Hematopoietic multipotent progenitor cell treated with erythropoietin and hydrocortisone succinate and interleukin-3 and kit ligand, for 17 days (in vitro differentiated cells): ENCODE measurements at regions not wholly inside any gene's neighbourhood (a gene's known extent, or its start where the extent isn't known, plus 50 kb on each side); places are given as distances from the start of the nearest gene placed in this dataset.
"Not testable (repeated sequence)": the region's sequence is repeated elsewhere in the genome, so short reads cannot be mapped to it uniquely, and the experiment has no call there.

Experiments used
- DNase-seq: peaks from one replicate; pipeline ENCODE4 v3.0.0-alpha.2; 2015; ENCODE audit warnings: low spot score

DNA sequence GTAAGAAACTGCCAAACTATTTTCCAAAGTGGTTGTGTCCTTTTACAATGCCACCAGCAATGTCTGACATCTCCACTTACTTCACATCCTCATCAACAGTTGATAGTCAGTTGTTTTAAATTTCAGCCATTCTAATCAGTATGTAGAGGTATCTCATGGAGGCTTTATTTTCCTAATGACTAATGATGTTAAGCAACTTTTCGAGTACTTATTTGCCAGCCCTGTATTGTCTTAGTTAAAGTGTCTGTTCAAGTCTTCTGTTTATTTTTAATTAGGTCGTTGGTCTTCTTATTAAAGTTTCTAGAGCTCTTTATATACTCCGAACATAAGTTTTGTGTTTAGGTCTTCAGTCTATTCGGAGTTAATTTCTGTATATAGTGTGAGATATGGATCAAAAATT lies 54.9 kb upstream of the NBPF12 start:
- DNase-seq: not testable (repeated sequence)

DNA sequence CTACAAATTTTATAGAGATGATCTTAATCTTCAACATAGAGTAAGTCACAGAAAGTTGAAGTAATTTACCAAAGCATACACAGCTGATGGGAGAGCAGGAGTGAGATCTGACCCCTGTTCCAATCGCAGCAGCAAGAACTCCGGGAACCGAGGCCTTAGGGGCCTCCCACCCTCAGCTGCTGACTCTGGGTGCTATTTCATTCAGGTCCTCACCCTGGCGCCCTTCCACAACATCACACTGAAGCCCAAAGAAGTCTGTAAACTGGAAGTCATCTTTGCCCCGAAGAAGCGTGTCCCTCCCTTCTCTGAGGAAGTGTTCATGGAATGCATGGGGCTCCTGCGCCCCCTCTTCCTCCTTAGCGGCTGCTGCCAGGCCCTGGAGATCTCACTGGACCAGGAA lies 57.0 kb upstream of the NBPF12 start:
- not testable (repeated sequence) for DNase-seq

DNA sequence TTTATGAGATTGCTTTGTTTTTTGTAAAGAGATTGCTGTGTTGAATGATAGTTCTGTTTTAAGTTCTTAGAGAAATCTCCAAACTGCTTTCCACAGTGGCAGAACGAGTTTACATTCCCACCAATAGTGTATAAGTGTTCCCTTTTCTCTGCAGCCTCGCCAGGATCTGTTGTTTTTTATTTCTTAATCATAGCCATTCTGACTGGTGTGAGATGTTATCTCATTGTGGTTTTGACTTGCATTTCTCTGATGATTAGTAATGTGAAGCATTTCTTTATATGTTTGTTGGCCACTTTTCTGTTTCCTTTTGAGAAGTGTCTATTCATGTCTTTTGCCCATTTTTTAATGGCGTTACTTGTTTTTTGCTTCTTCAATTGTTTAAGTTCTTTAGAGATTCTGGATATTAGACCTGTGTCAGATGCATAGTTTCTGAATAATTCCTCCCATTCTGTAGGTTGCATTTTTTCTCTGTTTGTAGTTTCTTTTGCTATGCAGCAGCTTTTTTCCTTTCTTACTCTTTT lies 74.3 kb upstream of the NBPF12 start:
- not testable (repeated sequence) for DNase-seq

GRCh38 chr1:146853147-146853546 lies 85.0 kb upstream of the NBPF12 start:
- not testable (repeated sequence) for DNase-seq

GRCh38 chr1:146850352-146850889 lies 87.7 kb upstream of the NBPF12 start:
- not testable (repeated sequence) for DNase-seq

DNA sequence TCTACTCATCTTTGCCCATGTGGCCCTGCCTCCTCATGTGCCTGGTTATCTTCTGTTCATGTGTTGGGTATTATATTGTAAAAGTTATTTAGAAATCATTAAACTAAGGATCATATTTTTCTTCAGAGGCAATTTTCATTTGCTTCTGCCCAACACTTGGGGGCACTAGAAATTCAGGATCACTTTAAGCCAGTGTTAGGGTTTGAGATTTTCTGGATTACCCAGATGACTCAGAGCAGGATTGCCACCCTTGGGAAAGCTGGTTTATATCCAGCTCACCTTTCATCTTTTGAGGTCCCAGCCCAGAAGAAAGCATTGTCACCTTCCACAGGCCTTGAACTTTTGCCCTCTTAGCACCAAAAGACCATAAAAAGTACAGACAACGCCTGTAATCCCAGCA lies 99.4 kb upstream of the NBPF12 start:
- DNase-seq: not testable (repeated sequence)

- not testable (repeated sequence) for DNase-seq
Measured at GRCh38 chr1:146826957-146827356, 111.2 kb upstream of the NBPF12 start.

GRCh38 chr1:146794236-146794635 lies 143.9 kb upstream of the NBPF12 start:
- DNase-seq: not testable (repeated sequence)

- DNase-seq: not testable (repeated sequence)
Measured at GRCh38 chr1:146792725-146793124, 145.4 kb upstream of the NBPF12 start.

- not testable (repeated sequence) for DNase-seq
Measured at GRCh38 chr1:146784212-146784940, 153.7 kb upstream of the NBPF12 start.

- DNase-seq: not testable (repeated sequence)
Measured at GRCh38 chr1:146781235-146781634, 156.9 kb upstream of the NBPF12 start.

DNA sequence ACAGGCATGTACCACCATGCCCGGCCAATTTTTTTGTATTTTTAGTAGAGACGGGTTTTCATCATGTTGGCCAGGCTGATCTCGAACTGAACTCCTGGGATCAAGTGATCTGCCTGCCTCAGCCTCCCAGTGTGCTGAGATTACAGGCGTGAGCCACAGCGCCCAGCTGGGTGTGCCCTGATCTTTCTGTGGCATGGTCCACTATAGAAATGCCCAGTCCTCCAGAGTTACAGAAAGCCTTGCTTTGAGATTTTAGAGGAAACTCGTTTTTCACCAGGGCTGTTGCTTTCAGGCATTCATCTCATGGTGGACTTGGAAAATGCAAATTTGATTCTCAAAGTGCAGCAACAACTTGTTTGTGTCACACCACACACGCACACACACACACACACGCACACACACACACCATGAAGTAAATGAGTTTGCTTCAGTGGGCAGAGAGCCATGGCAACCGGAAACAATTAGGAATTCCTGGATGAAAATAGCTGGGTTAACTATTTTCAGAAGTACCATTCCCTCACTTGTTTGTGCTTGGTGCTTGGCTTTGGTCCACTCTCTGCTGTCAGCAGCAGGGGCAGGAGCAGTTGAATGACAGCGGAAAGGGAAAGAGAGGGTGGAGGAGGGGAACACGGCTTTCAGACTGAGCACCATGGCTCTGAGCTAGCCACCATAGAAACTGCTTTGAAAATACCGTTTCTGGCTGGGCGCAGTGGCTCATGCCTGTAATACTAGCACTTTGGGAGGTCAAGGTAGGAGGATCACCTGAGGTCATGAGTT lies 160.1 kb upstream of the NBPF12 start:
- not testable (repeated sequence) for DNase-seq

DNA sequence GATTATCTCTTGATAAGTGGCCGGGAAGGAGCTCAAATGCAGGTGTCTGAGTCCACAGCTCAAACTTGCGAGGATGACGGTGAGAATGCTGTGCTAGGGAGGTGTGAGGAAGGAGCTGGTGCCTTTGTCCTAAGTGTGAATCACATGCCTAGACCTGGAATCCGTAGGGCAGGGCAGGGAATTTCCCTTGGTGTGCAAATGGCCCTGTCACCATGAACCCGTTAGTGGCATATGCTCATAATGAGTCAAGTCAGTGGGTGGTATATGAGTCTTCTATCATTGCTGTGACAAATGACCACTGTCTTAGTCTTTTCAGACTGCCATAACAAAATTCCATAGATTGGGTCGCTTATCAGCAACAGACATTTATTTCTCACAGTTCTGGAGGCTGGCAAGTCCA lies 163.1 kb upstream of the NBPF12 start:
- DNase-seq: not testable (repeated sequence)

GRCh38 chr1:146774271-146774670 lies 163.9 kb upstream of the NBPF12 start:
- not testable (repeated sequence) for DNase-seq

DNA sequence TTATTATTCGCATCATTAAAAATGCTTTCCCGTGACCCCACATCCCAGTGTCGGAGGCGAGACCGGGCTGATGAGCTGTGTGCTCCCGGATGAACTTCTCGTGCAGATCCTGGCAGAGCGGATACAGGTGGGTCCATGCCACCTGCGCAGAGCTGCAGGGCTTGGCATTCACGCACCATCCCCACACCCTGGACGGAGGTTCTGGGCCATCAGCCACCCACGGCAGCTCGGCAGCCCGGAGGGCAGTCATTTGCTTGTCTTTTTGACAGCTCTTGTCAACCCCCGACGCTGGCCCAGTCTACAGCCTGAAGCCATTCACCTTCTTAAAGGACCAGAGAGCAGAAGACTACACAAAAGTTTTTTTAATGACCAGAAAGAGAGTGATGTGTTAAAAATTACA lies 166.7 kb upstream of the NBPF12 start:
- DNase-seq: not testable (repeated sequence)

GRCh38 chr1:146770998-146771397 lies 167.1 kb upstream of the NBPF12 start:
- DNase-seq: not testable (repeated sequence)

DNA sequence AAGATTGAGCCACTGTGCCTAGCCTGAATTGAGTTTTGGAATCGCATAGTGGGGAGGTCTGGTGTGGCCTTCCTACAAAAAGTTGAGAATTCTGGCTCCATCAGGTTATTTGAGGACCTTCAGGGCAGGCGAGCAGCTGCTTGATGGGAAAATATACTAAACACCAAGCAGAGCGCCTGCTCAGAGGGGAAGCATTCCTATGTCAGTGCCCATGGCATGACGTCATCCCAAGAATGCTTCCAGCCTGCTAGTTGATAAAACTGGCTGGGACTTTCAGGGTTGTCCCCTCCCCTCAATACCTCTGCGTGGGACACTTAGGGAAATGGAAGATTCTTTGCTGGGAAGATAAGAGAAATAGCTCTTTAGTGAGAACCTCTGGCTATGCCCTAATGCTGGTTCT lies 174.9 kb upstream of the NBPF12 start:
- DNase-seq: not testable (repeated sequence)

- DNase-seq: not testable (repeated sequence)
Measured at GRCh38 chr1:146756858-146757257, 181.3 kb upstream of the NBPF12 start.

GRCh38 chr1:146748686-146749085 lies 189.4 kb upstream of the NBPF12 start:
- not testable (repeated sequence) for DNase-seq

- not testable (repeated sequence) for DNase-seq
Measured at GRCh38 chr1:146731981-146732680, 206.0 kb upstream of the NBPF12 start.

GRCh38 chr1:146729642-146730344 lies 208.3 kb upstream of the NBPF12 start:
- DNase-seq: not testable (repeated sequence)
